HG03175 (cell line): ENCODE measurements at regions not wholly inside any gene's neighbourhood (a gene's known extent, or its start where the extent isn't known, plus 50 kb on each side); places are given as distances from the start of the nearest gene placed in this dataset.
"Not testable (repeated sequence)": the region's sequence is repeated elsewhere in the genome, so short reads cannot be mapped to it uniquely, and the experiment has no call there.

Experiments
- ATAC-seq: cut with Tn5 transposase; IDR thresholded peaks from one replicate; pipeline ENCODE4 v1.9.1; 2021; ENCODE audit warnings: mild to moderate bottlenecking, moderate library complexity; ENCODE audit not compliant: unreplicated experiment

- ATAC-seq = no peak
Measured at GRCh38 chr6:115310156-115310555, 750.5 kb downstream of the FRK start.

DNA sequence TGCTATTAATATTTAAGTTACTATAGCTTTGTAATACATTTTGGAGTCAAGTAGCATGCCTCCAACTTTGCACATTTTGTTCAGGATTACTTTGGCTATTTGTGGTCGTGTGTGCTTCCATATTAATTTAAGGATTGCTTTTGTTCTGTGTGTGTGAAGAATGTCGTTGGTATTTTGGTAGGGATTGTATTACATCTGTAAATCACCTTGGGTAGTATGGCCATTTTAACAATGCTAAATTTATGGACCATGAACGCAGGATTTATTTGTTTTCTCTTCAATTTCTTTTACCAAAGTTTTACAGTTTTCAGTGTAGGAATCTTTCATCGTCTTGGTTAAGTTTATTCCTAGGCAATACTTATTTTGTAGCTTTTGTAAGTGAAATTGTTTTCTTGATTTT lies 758.0 kb downstream of the FRK start:
- ATAC-seq = no peak

DNA sequence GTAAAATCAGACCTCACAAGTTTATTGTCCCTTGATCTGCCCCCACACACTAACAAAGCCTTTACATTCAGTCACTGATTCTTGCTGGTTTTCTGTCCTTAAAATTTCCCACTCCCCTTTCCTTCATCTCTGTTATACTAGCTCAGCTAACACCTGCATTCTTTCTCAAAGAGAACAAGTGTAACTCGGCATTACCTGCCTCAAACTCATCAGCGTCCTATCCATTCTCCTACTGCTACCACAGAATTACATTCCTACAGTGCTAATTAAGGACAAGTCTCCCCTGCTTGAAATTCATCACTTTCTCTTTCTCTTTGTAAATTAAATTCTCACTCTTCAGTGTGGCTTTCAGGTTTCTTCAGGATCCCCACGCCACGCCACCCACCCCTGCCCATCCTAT lies 773.2 kb downstream of the FRK start:
- ATAC-seq = no peak

- ATAC-seq = no peak
Measured at GRCh38 chr6:115276881-115277565, 783.7 kb downstream of the FRK start.

GRCh38 chr6:115272311-115272710 lies 788.4 kb downstream of the FRK start:
- no peak for ATAC-seq

- ATAC-seq = no peak
Measured at GRCh38 chr6:115271434-115271833, 789.3 kb downstream of the FRK start.

DNA sequence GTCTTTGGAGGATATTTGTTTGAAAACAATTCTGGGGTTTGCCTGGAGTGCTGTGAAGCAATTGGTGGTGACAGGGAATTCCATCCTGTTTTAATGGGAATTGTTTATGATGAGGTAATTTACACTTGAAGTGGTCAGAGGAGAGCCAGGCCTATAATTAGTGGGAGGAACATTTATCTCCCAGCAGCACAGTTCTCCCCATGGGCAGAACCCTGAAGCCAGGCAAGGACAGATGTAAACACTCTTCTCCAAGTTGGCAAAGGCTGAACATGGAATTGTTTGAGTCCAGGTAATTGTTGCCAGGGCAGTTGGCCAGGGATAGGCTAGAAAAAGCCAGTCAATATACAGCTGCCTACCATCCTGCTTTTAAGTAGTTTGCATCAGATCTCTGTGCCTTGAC lies 789.7 kb downstream of the FRK start:
- ATAC-seq = no peak

DNA sequence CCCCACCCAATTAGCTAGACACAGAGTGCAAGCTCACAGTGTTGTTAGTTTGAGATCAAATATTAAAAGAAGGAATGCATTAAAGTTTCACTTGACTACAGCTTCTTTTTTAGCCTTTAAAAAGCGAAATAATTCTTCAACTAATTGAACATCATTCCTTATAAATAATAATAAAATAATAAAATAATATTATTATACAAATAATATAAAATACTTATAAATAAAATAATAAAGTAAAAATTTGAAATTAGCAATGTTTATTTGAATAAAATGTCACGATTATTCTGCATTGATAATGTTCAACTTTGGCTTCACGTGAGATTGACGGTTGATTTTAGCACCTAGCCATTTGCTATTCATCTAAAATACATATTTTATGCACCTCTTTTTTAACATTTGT lies 819.3 kb downstream of the FRK start:
- ATAC-seq = no peak

- ATAC-seq = no peak
Measured at GRCh38 chr6:115221198-115221597, 839.5 kb downstream of the FRK start.

- ATAC-seq = no peak
Measured at GRCh38 chr6:115220551-115221159, 840.0 kb downstream of the FRK start.

DNA sequence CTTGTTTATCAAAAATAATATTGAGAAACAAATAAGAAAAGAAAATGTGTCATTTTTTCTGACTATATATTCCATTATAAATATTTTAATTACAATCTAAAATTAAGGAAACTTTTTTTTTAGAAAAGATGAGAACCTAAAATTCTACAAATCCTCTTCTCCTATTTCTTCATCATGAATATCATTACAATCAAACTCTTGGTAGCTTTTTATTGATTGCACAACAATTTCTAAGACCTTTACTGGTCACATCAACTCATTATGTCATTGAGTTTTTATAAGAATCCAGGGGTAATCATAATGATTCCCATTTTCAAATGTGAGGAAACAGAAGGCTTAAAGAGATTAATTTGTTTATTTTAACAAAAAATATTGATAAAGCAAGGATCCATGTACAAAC lies 841.0 kb downstream of the FRK start:
- no peak for ATAC-seq

DNA sequence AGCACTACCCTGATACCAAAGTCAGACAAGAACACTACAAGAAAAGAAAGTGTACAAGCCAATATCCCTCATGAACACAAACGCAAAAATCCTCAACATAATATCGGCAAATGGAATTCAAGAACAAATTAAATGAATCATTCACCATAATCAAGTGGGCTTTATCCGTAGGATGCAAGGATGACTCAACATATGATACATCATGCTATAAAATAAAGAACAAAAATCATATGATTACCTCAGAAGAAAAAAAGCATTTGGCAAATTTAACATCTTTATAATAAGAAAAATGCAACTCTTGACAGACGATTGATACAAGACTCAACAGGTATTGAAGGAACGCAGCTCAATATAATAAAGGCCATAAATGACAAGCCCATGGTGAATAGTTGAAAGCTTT lies 843.9 kb downstream of the FRK start:
- no peak for ATAC-seq

DNA sequence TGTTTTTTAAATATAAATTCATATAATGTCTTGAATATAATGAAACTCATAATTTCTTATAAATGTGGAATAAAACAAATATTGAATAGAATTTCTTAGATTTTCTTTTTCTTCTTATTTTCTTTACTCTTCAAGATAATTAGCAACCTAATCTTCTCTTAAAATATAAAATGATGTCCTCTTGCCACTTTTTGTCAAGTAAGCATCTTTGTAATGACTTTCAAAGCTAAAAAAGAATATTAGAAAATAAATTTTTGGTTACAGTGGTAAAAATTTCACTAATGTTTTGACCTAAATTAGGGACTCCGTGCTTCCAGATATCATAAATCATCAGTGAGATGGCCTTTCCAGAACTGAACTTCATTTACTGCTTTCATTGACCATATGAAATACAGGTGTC lies 846.4 kb downstream of the FRK start:
- no peak for ATAC-seq

GRCh38 chr6:115203381-115203780 lies 857.3 kb downstream of the FRK start:
- ATAC-seq = no peak

- no peak for ATAC-seq
Measured at GRCh38 chr6:115194981-115195638, 852.3 kb upstream of the HS3ST5 start.

- no peak for ATAC-seq
Measured at GRCh38 chr6:115191989-115192388, 849.2 kb upstream of the HS3ST5 start.

DNA sequence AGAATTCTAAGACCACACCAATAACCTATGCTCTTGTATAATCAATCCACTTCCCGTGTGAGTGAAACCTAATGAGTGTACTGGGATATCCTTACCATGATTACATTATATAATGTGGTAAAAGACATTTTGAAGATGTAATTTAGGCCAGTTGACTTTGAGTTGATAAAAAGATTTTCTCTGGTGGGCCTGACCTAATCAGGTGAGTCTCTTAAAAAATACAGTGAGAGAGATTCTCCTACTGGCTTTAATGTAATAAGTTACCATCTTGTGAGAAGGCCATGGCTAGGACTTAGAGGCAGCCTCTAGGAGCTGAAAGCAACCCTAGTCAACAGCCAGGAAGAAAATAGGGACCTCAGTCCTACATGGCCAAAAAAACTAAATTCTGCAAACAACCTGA lies 847.7 kb upstream of the HS3ST5 start:
- ATAC-seq = no peak

DNA sequence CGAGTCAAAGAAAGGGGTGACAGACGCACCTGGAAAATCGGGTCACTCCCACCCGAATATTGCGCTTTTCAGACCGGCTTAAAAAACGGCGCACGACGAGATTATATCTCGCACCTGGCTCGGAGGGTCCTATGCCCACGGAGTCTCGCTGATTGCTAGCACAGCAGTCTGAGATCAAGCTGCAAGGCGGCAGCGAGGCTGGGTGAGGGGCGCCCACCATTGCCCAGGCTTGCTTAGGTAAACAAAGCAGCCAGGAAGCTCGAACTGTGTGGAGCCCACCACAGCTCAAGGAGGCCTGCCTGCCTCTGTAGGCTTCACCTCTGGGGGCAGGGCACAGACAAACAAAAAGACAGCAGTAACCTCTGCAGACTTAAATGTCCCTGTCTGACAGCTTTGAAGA lies 832.6 kb upstream of the HS3ST5 start:
- ATAC-seq = not testable (repeated sequence)

DNA sequence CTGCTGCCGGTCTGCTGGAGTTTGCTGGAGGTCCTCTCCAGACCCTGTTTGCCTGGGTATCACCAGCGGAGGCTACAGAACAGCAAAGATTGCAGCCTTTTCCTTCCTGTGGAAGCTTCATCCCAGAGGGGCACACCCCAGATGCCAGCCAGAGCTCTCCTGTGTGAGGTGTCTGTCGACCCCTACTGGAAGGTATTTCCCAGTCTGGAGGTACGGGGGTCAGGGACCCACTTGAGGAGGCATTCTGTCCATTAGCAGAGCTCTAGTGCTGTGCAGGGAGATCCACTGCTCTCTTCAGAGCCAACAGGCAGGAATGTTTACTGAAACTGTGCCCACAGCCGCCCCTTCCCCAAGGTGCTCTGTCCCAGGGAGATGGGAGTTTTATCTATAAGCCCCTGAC lies 823.1 kb upstream of the HS3ST5 start:
- ATAC-seq = not testable (repeated sequence)

GRCh38 chr6:115159733-115160132 lies 816.9 kb upstream of the HS3ST5 start:
- ATAC-seq = no peak

- no peak for ATAC-seq
Measured at GRCh38 chr6:115137910-115138309, 795.1 kb upstream of the HS3ST5 start.

GRCh38 chr6:115133790-115134189 lies 791.0 kb upstream of the HS3ST5 start:
- no peak for ATAC-seq
